ENCODE measurements at regions not wholly inside any gene's neighbourhood (a gene's known extent, or its start where the extent isn't known, plus 50 kb on each side); places are given as distances from the start of the nearest gene placed in this dataset.

DNA sequence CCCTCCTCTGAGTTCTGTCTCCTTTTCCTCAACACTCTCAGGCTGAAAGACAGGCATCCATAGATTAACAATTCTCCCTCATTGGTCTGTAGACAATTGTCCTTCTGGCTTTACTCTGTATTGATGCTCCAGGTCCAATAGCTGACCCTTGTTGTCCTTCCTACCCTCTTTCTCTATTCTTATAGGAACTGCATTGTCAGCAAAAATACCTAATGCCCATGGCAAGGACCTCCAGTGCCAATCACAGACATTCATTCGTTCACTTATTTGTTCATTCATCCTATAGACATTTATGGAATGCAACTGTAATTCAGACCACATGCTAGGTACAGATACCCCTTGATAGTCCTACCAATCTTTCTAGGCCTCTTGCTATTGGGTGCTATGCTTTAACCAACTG lies 69.8 kb upstream of the DTNA start:
- H3K4me3 ChIP-seq (ENCODE audit: low read depth in 1 of 5, low read length in 5 of 5), result no peak overlapping the region
- H3K9me3 ChIP-seq (ENCODE audit: control insufficient read depth in 5 of 5, low read length in 5 of 5), result no peaks in the 10 kb centered on the region
- no peaks in the 10 kb centered on the region for H3K36me3 ChIP-seq (ENCODE audit: control insufficient read depth in 5 of 5, insufficient read depth in 5 of 5, low read length in 5 of 5)
- H3K27ac ChIP-seq (ENCODE audit: low read depth, low read length), result no peak overlapping the region
- H3K27me3 ChIP-seq (ENCODE audit: control insufficient read depth in 5 of 5, insufficient read depth in 4 of 5, low read length in 5 of 5), result no peaks in the 10 kb centered on the region
- H3K4me1 ChIP-seq (ENCODE audit: control insufficient read depth in 5 of 5, insufficient read depth in 5 of 5, low read length in 5 of 5), result peaks cover 0 to 7% (median 6%) of the 10 kb centered on the region in 5 donors
- no peak overlapping the region for H3K9ac ChIP-seq (ENCODE audit: low read length in 5 of 5)

DNA sequence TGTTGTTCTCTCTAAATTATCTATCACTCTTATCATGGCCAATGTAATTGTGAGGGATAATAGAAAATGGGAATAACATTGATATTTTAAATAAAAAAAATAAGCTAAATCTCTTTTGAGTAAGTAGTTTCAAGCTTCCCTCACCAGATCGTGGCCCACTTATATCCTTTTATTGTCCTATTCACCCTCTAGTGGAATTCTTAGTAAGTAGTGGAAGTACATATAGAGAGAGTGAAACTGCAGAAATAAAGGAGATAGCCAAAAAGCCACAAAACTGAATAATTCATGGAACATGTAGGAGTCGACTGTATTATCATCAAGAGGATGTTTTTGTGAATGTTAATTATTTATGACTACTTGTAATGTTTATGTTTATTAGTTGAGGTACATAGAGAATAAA lies 66.1 kb upstream of the DTNA start:
- Histone ChIP-seq H3K4me3 (ENCODE audit: low read depth in 1 of 5, low read length in 5 of 5) (no peak overlapping the region), H3K36me3 (ENCODE audit: control insufficient read depth in 5 of 5, insufficient read depth in 5 of 5, low read length in 5 of 5) (no peaks in the 10 kb centered on the region), H3K9ac (ENCODE audit: low read length in 5 of 5) (no peak overlapping the region), H3K4me1 (ENCODE audit: control insufficient read depth in 5 of 5, insufficient read depth in 5 of 5, low read length in 5 of 5) (peaks cover 0 to 10% (median 6%) of the 10 kb centered on the region in 5 donors), H3K27ac (ENCODE audit: low read depth, low read length) (no peak overlapping the region), H3K27me3 (ENCODE audit: control insufficient read depth in 5 of 5, insufficient read depth in 4 of 5, low read length in 5 of 5) (no peaks in the 10 kb centered on the region), H3K9me3 (ENCODE audit: control insufficient read depth in 5 of 5, low read length in 5 of 5) (no peaks in the 10 kb centered on the region)

DNA sequence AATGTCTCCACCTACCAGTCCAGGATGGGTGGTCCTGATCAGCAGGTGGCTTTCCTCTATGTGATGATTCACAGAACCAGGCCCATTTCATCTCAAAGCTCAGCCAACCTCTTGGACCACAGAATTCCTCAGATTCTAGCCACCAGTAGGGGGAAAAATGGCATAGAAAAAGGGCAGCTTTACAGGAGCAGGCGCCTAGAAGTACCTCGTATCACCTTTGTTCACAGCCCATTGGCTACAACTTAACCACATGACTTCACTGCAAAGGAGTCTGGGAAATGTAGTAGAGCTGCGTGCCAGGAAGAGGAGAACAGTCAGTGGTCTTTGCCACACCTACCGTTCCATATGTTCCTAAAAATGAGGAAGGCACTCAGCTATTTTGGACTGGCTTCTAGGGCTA lies 62.8 kb upstream of the DTNA start:
- Histone ChIP-seq H3K27me3 (ENCODE audit: control insufficient read depth in 5 of 5, insufficient read depth in 4 of 5, low read length in 5 of 5) (no peaks in the 10 kb centered on the region), H3K9ac (ENCODE audit: low read length in 5 of 5) (no peak overlapping the region), H3K4me3 (ENCODE audit: low read depth in 1 of 5, low read length in 5 of 5) (no peak overlapping the region), H3K9me3 (ENCODE audit: control insufficient read depth in 5 of 5, low read length in 5 of 5) (no peaks in the 10 kb centered on the region), H3K36me3 (ENCODE audit: control insufficient read depth in 5 of 5, insufficient read depth in 5 of 5, low read length in 5 of 5) (no peaks in the 10 kb centered on the region), H3K4me1 (ENCODE audit: control insufficient read depth in 5 of 5, insufficient read depth in 5 of 5, low read length in 5 of 5) (peaks cover 0 to 17% (median 14%) of the 10 kb centered on the region in 5 donors), H3K27ac (ENCODE audit: low read depth, low read length) (no peak overlapping the region)

DNA sequence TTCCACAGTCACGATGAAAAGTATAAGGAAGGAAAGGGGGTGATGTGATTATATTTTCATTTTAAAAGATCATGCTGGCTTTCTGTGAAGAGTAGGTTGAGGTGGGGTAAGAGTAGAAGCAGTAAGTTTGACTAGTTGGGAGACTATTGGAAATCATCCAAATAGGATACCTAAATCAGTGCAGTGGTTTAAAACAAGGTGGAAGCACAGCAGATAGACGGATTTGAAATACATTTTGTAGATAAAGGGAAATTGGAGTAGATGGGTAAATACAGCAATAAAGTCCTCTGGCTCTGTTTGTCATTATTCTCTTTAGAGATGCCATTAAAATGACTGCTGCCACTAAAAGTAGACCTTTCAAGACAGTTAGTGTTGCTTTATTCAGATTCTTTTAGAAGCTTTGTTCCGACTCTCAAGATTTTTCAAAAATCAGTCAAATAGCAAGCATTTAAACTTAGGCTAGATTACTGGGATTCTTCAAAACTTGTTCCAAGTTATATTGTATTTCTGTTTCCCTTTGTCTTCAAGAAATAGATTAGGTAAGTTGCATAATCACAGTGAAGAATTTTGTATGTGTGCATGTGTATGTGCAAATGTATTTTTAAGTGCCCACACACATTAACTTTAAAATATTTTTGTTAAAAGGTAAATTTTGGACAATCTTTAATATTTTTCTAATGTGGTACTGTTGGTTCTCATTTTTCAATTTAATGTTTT lies 61.7 kb upstream of the DTNA start:
- Histone ChIP-seq H3K4me1 (ENCODE audit: control insufficient read depth in 5 of 5, insufficient read depth in 5 of 5, low read length in 5 of 5) (peaks cover 0 to 17% (median 14%) of the 10 kb centered on the region in 5 donors), H3K27ac (ENCODE audit: low read depth, low read length) (no peak overlapping the region)

DNA sequence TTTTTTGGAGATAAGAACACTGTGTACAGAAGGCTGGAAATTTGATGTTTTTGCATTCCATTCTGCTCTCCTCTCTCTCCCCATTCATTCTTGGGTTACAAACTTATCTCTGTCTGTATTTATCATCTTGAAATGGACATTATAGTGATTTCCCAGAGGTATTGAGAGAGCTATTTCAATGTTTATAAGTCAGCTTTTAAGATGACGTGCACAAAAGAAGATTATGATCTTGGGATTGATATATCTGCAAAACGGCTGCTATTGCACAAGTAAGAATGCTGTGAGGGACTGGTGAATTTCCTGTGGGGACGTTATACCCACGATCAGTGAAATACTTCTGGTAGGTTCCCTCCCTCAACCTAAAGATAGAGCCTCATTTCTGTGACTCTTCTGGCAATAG lies 61.0 kb upstream of the DTNA start:
- Histone ChIP-seq H3K27ac (ENCODE audit: low read depth, low read length) (no peak overlapping the region), H3K36me3 (ENCODE audit: control insufficient read depth in 5 of 5, insufficient read depth in 5 of 5, low read length in 5 of 5) (no peaks in the 10 kb centered on the region), H3K9me3 (ENCODE audit: control insufficient read depth in 5 of 5, low read length in 5 of 5) (no peaks in the 10 kb centered on the region), H3K27me3 (ENCODE audit: control insufficient read depth in 5 of 5, insufficient read depth in 4 of 5, low read length in 5 of 5) (no peaks in the 10 kb centered on the region), H3K4me1 (ENCODE audit: control insufficient read depth in 5 of 5, insufficient read depth in 5 of 5, low read length in 5 of 5) (peaks cover 0 to 17% (median 14%) of the 10 kb centered on the region in 5 donors), H3K4me3 (ENCODE audit: low read depth in 1 of 5, low read length in 5 of 5) (peak overlapping the region in 1 of 5 donors; percentile 1), H3K9ac (ENCODE audit: low read length in 5 of 5) (no peak overlapping the region)

More for the DNA sequence above, 61.7 kb upstream of the DTNA start:
- no peaks in the 10 kb centered on the region for H3K9me3 ChIP-seq (ENCODE audit: control insufficient read depth in 5 of 5, low read length in 5 of 5)
- H3K9ac ChIP-seq (ENCODE audit: low read length in 5 of 5), result no peak overlapping the region
- H3K36me3 ChIP-seq (ENCODE audit: control insufficient read depth in 5 of 5, insufficient read depth in 5 of 5, low read length in 5 of 5), result no peaks in the 10 kb centered on the region
- no peaks in the 10 kb centered on the region for H3K27me3 ChIP-seq (ENCODE audit: control insufficient read depth in 5 of 5, insufficient read depth in 4 of 5, low read length in 5 of 5)
- no peak overlapping the region for H3K4me3 ChIP-seq (ENCODE audit: low read depth in 1 of 5, low read length in 5 of 5)

DNA sequence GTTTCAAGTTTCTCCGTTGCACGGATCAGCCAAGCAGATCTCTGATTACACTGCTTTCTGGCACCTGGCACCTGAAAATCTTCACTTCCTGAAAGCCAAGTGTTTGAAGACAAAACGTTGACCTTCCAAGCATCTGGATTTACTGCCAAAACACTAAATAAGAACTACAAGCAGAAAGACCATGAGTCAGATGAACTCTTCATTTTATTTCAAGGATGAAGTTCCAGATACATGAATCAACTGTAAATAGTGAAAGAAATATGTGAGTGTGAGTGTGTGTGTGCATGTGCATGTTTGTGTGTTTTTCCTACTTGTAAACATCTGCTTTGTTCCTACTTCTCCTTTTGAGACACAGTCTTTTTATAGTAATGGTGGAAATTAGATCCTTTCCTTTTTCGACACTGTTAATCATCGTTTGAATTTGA lies 60.0 kb upstream of the DTNA start:
- no peaks in the 10 kb centered on the region for H3K27me3 ChIP-seq (ENCODE audit: control insufficient read depth in 5 of 5, insufficient read depth in 4 of 5, low read length in 5 of 5)
- peak overlapping the region in 1 of 5 donors; percentile 49 for H3K9ac ChIP-seq (ENCODE audit: low read length in 5 of 5)
- no peaks in the 10 kb centered on the region for H3K36me3 ChIP-seq (ENCODE audit: control insufficient read depth in 5 of 5, insufficient read depth in 5 of 5, low read length in 5 of 5)
- no peak overlapping the region for H3K4me3 ChIP-seq (ENCODE audit: low read depth in 1 of 5, low read length in 5 of 5)
- no peaks in the 10 kb centered on the region for H3K9me3 ChIP-seq (ENCODE audit: control insufficient read depth in 5 of 5, low read length in 5 of 5)
- H3K27ac ChIP-seq (ENCODE audit: low read depth, low read length), result no peak overlapping the region
- peaks cover 0 to 17% (median 14%) of the 10 kb centered on the region in 5 donors for H3K4me1 ChIP-seq (ENCODE audit: control insufficient read depth in 5 of 5, insufficient read depth in 5 of 5, low read length in 5 of 5)

DNA sequence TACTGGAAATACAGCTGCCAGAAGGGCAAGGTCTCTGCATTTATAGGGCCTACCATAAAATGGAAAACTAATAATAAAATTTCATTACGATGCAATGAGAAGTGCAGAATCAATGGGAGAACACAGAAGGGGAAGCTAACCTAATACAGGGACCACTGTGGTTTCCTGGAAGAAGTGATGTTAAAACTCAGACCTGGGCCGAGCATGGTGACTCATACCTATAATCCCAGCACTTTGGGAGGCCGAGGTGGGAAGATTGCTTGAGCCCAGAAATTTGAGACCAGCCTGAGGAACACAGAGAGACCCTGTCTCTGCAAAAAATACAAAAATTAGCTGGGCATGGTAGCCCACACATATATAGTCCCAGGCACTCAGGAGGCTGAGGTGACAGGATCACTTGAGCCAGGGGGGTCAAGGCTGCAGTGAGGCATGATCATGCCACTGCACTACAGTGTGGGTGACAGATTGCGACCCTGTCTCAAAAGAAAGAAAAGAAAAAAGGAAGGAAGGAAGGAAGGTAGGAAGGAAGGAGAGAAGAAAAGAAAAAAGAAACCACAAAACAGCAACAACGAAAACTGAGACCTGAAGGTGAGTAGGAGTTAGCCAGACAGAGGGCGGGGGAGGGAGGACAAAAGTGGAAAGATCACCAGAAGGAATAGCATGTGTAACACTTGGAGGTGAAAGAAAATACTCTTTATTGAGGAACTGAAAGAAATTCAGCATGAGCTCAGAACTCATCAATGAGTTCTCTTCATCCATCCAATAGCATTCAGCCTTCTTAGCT lies 58.3 kb upstream of the DTNA start:
- H3K9me3 ChIP-seq (ENCODE audit: control insufficient read depth in 5 of 5, low read length in 5 of 5), result no peaks in the 10 kb centered on the region
- H3K4me3 ChIP-seq (ENCODE audit: low read depth in 1 of 5, low read length in 5 of 5), result no peak overlapping the region
- H3K36me3 ChIP-seq (ENCODE audit: control insufficient read depth in 5 of 5, insufficient read depth in 5 of 5, low read length in 5 of 5), result no peaks in the 10 kb centered on the region
- H3K9ac ChIP-seq (ENCODE audit: low read length in 5 of 5), result no peak overlapping the region
- H3K27ac ChIP-seq (ENCODE audit: low read depth, low read length), result no peak overlapping the region
- H3K27me3 ChIP-seq (ENCODE audit: control insufficient read depth in 5 of 5, insufficient read depth in 4 of 5, low read length in 5 of 5), result no peaks in the 10 kb centered on the region
- H3K4me1 ChIP-seq (ENCODE audit: control insufficient read depth in 5 of 5, insufficient read depth in 5 of 5, low read length in 5 of 5), result peaks cover 0 to 17% (median 14%) of the 10 kb centered on the region in 5 donors

DNA sequence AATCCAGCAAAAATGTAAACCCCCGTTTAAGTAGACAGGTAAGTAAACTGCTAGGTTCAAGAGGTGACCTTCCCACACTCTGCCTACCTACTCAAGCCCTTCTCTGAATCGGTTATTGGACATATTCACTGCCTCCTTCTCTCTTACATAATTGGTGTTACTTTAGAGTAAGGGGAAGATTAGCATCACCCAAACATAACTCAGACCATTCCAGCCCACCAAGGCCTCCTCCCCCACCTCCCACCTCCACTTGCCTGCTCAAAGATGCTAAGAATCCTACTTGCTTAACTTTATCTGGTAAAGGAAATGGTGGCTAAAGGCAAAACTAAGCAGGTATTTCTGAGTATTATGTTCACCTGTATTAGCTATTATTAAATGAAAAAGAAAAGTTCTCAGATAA lies 55.0 kb upstream of the DTNA start:
- H3K4me1 ChIP-seq (ENCODE audit: control insufficient read depth in 5 of 5, insufficient read depth in 5 of 5, low read length in 5 of 5), result peaks cover 0 to 27% (median 14%) of the 10 kb centered on the region in 5 donors
- H3K9me3 ChIP-seq (ENCODE audit: control insufficient read depth in 5 of 5, low read length in 5 of 5), result no peaks in the 10 kb centered on the region
- no peak overlapping the region for H3K4me3 ChIP-seq (ENCODE audit: low read depth in 1 of 5, low read length in 5 of 5)
- no peaks in the 10 kb centered on the region for H3K36me3 ChIP-seq (ENCODE audit: control insufficient read depth in 5 of 5, insufficient read depth in 5 of 5, low read length in 5 of 5)
- no peak overlapping the region for H3K9ac ChIP-seq (ENCODE audit: low read length in 5 of 5)
- H3K27ac ChIP-seq (ENCODE audit: low read depth, low read length), result no peak overlapping the region
- no peaks in the 10 kb centered on the region for H3K27me3 ChIP-seq (ENCODE audit: control insufficient read depth in 5 of 5, insufficient read depth in 4 of 5, low read length in 5 of 5)

DNA sequence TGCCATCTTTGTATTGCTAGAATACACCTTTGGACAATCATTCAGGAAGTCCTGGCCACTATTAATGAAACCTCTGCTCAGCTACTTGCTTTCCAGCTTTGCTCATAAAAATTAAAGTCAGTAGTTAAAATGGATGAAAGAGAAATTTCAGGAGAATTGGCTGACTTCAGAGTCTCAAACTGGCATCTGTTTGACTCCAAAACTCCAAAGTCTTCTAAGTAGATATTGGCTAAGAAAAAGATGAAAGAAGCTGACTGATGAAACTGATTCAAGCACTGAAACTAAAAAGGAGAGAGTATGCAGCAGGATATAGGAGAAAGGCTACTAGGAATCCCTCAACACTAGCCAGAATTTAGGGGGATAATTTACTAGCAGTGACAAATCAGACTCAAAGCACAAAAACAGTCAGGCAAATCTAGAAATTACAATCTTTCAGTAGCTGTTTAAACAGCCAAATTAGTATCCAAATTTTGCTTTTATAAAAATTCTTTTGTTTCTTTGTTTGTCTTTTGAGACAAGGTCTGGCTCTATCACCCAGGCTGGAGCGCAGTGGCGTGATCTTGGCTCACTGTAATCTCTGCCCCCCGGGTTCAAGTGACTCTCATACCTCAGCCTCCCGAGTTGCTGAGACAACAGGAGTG lies 52.1 kb upstream of the DTNA start:
- Histone ChIP-seq H3K27me3 (ENCODE audit: control insufficient read depth in 5 of 5, insufficient read depth in 4 of 5, low read length in 5 of 5) (no peaks in the 10 kb centered on the region), H3K36me3 (ENCODE audit: control insufficient read depth in 5 of 5, insufficient read depth in 5 of 5, low read length in 5 of 5) (no peaks in the 10 kb centered on the region), H3K9me3 (ENCODE audit: control insufficient read depth in 5 of 5, low read length in 5 of 5) (no peaks in the 10 kb centered on the region), H3K27ac (ENCODE audit: low read depth, low read length) (peak overlapping the region; percentile 77), H3K4me1 (ENCODE audit: control insufficient read depth in 5 of 5, insufficient read depth in 5 of 5, low read length in 5 of 5) (peaks cover 0 to 23% (median 12%) of the 10 kb centered on the region in 5 donors), H3K9ac (ENCODE audit: low read length in 5 of 5) (no peak overlapping the region), H3K4me3 (ENCODE audit: low read depth in 1 of 5, low read length in 5 of 5) (no peak overlapping the region)
